NCI-H2107 treated with DMSO at 0.1 percent for 48 hours (cell line): ENCODE measurements at regions not wholly inside any gene's neighbourhood (a gene's known extent, or its start where the extent isn't known, plus 50 kb on each side); places are given as distances from the start of the nearest gene placed in this dataset.

ENCODE experiments used
- DNase-seq: peaks from one replicate; lab custom pipeline; 2025; ENCODE audit not compliant: unreplicated experiment; lab: John Stamatoyannopoulos, UW

GRCh38 chr3:101172516-101172915 is 147.9 kb downstream of the IMPG2 start:
- no peak for DNase-seq

- DNase-seq: no peak
These were observed 148.6 kb downstream of the IMPG2 start for GRCh38 chr3:101171681-101172191.

- DNase-seq: no peak
These were observed 149.4 kb downstream of the IMPG2 start for GRCh38 chr3:101170806-101171558.

DNA sequence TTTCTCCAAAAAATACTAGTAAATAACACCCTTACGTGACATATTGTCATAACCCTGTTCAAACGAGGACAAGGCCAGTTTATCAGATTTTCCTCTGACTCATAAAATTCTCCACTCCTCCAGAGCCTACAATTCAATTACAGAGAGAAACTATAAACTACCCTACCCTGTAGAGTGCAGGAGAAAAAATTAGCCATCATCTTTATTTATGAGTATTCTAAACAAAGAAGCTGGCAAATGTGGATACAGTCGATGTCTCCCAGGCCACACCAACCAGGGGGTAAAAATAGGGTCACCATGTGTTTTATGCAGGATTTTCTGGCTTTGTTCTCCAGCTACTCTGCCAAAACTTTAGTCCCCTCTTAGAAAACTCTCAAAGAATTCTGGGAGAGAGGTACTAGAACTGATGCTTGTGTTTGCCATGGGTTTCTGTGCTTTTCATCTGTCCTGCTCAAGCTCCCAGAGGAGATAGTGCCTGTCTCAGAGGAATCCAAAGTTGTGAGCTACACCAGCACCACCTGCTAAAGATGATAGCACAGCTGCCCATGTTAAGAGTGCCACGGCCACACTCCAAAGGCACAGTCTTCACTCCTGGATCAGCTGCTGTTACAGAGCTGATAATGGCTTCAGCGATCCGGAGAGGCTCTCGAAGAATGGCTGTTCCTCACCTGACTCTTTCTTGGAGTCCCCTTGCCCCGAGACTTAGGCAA is 150.2 kb downstream of the IMPG2 start:
- DNase-seq: no peak

DNA sequence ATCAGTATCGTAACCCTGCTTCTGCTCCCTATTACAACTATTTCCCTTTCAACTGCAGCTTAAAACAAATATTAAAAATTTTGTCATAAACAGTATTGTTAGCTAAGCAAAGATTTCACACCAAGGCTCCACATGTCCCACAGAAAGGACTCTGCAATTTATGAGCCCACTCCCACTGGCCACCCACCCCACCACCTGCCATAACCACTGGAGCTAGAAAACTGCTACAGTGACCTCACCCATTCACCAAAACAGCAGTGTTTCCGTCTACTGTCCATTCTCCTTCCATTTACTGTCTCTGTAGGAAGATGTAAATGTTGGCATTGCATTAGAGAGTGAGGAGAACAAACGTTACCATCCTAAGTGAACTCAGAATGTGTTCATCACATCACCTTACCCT is 150.9 kb downstream of the IMPG2 start:
- no peak for DNase-seq

GRCh38 chr3:101167376-101167775 is 153.0 kb downstream of the IMPG2 start:
- no peak for DNase-seq

DNA sequence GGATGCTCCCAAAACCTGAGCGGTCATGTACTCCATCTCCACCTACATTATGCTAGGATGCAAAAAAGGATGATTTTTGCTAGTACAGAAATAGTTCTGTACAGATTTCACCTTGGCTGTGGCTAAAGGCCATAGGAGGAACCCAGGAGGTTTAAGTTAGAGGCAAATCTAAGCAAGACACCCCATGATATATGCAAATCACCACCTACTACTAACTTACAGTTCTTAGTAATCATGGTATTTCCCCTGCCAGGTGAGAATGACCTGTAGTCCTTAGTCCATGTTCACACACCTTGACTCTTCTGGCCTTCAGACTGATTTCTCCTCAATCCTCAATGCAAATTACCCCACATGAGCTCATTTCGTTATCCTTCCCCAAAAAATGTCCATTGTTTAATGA is 154.2 kb downstream of the IMPG2 start:
- no peak for DNase-seq

GRCh38 chr3:101163554-101163953 is 156.8 kb downstream of the IMPG2 start:
- no peak for DNase-seq

GRCh38 chr3:101159478-101159877 is 160.9 kb downstream of the IMPG2 start:
- DNase-seq: no peak

- no peak for DNase-seq
These were observed 162.0 kb downstream of the IMPG2 start for GRCh38 chr3:101158374-101158773.

- no peak for DNase-seq
These were observed 163.5 kb downstream of the IMPG2 start for GRCh38 chr3:101156787-101157345.

- DNase-seq: no peak
These were observed 162.6 kb upstream of the ABI3BP start for GRCh38 chr3:101155825-101156224.

DNA sequence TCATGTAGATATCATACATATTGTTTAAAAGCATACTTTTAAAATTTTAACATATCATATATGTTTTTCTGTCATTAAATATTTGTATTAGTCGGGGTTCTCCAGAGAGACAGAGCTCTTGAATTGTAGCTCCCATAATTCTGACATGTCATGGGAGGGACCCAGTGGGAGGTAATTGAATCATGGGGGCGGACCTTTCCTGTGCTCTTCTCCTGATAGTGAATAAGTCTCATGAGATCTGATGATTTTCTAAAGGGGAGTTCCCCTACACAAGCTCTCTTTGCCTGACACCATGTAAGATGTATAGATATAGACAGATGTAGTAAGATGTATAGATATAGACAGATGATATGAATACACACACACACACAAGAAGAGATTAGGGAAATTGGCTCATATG is 161.2 kb upstream of the ABI3BP start:
- no peak for DNase-seq

GRCh38 chr3:101151286-101151913 is 158.2 kb upstream of the ABI3BP start:
- no peak for DNase-seq

GRCh38 chr3:101150504-101150903 is 157.3 kb upstream of the ABI3BP start:
- DNase-seq: no peak

GRCh38 chr3:101149707-101150106 is 156.5 kb upstream of the ABI3BP start:
- DNase-seq: no peak

- DNase-seq: no peak
These were observed 156.0 kb upstream of the ABI3BP start for GRCh38 chr3:101149251-101149650.

- no peak for DNase-seq
These were observed 154.8 kb upstream of the ABI3BP start for GRCh38 chr3:101148001-101148400.

DNA sequence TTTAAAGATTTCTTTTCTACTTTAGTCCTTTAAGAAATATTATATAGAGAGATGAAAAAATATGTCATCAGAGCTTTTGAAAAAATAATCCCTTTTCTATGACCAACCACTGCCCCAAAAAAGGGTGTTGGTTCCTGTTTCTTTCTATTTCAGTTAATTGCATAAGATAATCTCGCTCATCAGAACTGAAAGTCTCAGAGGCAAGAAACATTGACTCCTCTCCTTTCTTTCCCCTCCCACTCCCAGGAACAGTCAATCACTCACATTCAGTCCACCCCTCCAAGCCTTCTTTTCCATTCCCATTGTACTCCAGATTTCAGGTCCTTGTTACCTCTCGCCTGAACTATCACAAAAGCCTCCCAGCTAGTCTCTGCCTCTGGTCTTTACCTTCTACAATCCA is 153.7 kb upstream of the ABI3BP start:
- no peak for DNase-seq

DNA sequence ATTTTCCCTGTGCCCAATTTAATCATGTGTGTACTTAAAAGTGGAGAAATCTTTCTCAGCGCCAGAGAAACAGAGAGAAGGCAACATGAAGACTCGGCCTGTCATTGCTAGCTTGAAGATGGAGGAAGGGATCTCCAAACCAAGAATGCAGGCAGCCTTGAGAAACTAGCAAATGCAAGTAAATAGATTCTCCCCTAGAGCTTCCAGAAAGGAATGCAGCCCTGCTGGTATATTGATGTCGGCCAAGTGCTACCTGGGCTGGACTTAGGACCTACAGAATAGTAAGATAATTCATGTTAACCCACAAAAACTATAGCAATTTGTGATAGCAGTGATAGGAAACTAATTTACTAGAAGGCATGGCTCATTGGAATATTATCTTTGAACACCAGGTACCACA is 150.9 kb upstream of the ABI3BP start:
- no peak for DNase-seq

GRCh38 chr3:101143012-101143411 is 149.8 kb upstream of the ABI3BP start:
- no peak for DNase-seq

DNA sequence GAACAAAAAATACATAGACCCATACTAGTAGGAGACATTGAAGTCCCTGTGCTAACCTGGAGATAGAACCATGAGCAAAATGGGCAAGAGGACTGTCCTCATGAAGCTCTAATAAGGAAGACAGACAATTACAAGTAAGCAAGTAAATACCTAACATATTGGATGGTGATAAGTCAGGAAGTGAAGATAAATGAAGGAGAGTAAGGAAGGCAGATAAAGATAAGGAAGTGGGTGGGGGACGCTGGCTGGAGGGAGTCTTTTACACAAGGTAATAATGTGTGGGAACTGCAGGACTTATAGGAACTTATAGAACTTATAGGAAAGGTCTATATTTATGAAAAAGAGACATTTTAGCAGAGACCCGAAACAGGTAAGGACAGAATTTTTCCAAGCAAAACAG is 148.9 kb upstream of the ABI3BP start:
- DNase-seq: no peak
